ENCODE measurements at regions not wholly inside any gene's neighbourhood (a gene's known extent, or its start where the extent isn't known, plus 50 kb on each side); places are given as distances from the start of the nearest gene placed in this dataset.

DNA sequence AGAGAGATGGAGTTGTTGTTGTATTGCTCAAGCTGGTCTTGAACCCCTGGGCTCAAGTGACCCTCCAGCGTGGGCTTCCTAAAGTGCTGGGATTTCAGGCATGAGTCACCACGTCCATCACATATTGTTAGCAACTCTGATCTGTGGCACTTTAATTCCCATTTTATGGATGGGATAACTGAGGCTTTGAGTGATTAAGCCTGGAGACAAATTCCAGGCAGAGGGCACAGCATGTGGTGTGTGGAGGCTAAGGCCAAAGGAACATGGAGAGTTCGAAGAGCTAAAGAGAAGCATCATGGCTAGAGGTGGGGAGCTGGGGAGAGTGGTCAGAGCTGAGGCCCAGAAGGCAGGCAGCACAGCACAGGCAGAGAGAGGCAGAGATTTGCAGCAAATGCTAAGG, 458.4 kb downstream of the XPNPEP1 start (continued):
- TF ChIP-seq, protein P1, sequence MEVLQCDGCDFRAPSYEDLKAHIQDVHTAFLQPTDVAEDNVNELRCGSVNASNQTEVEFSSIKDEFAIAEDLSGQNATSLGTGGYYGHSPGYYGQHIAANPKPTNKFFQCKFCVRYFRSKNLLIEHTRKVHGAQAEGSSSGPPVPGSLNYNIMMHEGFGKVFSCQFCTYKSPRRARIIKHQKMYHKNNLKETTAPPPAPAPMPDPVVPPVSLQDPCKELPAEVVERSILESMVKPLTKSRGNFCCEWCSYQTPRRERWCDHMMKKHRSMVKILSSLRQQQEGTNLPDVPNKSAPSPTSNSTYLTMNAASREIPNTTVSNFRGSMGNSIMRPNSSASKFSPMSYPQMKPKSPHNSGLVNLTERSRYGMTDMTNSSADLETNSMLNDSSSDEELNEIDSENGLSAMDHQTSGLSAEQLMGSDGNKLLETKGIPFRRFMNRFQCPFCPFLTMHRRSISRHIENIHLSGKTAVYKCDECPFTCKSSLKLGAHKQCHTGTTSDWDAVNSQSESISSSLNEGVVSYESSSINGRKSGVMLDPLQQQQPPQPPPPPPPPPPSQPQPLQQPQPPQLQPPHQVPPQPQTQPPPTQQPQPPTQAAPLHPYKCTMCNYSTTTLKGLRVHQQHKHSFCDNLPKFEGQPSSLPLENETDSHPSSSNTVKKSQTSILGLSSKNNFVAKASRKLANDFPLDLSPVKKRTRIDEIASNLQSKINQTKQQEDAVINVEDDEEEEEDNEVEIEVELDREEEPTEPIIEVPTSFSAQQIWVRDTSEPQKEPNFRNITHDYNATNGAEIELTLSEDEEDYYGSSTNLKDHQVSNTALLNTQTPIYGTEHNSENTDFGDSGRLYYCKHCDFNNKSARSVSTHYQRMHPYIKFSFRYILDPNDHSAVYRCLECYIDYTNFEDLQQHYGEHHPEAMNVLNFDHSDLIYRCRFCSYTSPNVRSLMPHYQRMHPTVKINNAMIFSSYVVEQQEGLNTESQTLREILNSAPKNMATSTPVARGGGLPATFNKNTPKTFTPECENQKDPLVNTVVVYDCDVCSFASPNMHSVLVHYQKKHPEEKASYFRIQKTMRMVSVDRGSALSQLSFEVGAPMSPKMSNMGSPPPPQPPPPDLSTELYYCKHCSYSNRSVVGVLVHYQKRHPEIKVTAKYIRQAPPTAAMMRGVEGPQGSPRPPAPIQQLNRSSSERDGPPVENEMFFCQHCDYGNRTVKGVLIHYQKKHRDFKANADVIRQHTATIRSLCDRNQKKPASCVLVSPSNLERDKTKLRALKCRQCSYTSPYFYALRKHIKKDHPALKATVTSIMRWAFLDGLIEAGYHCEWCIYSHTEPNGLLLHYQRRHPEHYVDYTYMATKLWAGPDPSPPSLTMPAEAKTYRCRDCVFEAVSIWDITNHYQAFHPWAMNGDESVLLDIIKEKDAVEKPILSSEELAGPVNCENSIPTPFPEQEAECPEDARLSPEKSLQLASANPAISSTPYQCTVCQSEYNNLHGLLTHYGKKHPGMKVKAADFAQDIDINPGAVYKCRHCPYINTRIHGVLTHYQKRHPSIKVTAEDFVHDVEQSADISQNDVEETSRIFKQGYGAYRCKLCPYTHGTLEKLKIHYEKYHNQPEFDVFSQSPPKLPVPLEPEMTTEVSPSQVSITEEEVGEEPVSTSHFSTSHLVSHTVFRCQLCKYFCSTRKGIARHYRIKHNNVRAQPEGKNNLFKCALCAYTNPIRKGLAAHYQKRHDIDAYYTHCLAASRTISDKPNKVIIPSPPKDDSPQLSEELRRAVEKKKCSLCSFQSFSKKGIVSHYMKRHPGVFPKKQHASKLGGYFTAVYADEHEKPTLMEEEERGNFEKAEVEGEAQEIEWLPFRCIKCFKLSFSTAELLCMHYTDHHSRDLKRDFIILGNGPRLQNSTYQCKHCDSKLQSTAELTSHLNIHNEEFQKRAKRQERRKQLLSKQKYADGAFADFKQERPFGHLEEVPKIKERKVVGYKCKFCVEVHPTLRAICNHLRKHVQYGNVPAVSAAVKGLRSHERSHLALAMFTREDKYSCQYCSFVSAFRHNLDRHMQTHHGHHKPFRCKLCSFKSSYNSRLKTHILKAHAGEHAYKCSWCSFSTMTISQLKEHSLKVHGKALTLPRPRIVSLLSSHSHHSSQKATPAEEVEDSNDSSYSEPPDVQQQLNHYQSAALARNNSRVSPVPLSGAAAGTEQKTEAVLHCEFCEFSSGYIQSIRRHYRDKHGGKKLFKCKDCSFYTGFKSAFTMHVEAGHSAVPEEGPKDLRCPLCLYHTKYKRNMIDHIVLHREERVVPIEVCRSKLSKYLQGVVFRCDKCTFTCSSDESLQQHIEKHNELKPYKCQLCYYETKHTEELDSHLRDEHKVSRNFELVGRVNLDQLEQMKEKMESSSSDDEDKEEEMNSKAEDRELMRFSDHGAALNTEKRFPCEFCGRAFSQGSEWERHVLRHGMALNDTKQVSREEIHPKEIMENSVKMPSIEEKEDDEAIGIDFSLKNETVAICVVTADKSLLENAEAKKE (CRISPR knock-in tag; IDR thresholded peaks at IDR 0.05) = no peak
- TF ChIP-seq NANOG (IDR thresholded peaks at IDR 0.05; ENCODE audit: borderline replicate concordance) (no peak), ZNF114 (CRISPR knock-in tag; IDR thresholded peaks at IDR 0.05) (no peak), POLR2AphosphoS5 (IDR thresholded peaks at IDR 0.05; ENCODE audit: low read depth) (no peak), EZH2phosphoT487 (IDR thresholded peaks at IDR 0.05; ENCODE audit: unreplicated experiment) (no peak), EZH2 (IDR thresholded peaks at IDR 0.05; ENCODE audit: low read depth, unreplicated experiment) (no peak)

DNA sequence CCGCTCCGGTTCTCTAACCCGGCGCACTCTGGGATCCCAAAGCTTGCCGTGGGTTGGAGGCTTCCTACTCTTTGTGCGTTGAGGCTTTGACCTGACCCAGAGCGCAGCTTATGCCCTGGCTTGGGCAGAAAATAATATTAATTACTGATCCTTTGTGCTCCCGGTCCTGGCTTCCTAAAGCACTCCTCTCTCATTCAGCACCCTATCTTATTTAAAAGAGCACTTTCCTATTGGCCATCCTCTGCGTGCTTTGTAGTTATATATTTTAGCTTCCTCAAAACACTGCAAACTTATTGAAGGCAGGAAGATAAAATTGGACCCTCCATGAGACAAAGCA, 466.0 kb downstream of the XPNPEP1 start:
- Histone ChIP-seq H3K36me3 (ENCODE audit: insufficient read depth) (no peaks in the 10 kb centered on the region), H3K4me2 (peak overlapping the region; percentile 92), H3K79me2 (replicated peaks; ENCODE audit: insufficient read depth) (no peaks in the 10 kb centered on the region), H3K4me3 (peak overlapping the region; percentile 82), H3K27me3 (ENCODE audit: insufficient read depth) (peaks cover 48% of the 10 kb centered on the region), H3K27ac (ENCODE audit: low read depth) (no peak overlapping the region), H3F3A (replicated peaks; ENCODE audit: low read depth) (no peaks in the 10 kb centered on the region), H2AFZ (peak overlapping the region; percentile 97), H4K20me1 (replicated peaks; ENCODE audit: insufficient read depth) (0 out of 2 replicates have a peak, but pooled peaks cover 3% of the 10 kb centered on the region), H3K9me2 (ENCODE audit: insufficient read depth) (no peaks in the 10 kb centered on the region), H3K4me1 (ENCODE audit: insufficient read depth) (peaks cover 16% of the 10 kb centered on the region)
- H3K36me3 Mint-ChIP-seq (ENCODE audit: low read depth) = no peaks in the 10 kb centered on the region
- DNase-seq (ENCODE audit: low spot score) = peak; percentile 66
- peaks cover 5% of the 10 kb centered on the region for H3K4me1 Mint-ChIP-seq
- H3K9me3 Mint-ChIP-seq = no peaks in the 10 kb centered on the region; the same call in 2 of the 3 replicates
- peak; percentile 76; the same call in 2 of the 3 replicates for ATAC-seq
- peak overlapping the region; percentile 73 for H3K4me3 Mint-ChIP-seq
- no peak overlapping the region for H3K27ac Mint-ChIP-seq
- TF ChIP-seq EZH2 (IDR thresholded peaks at IDR 0.05; ENCODE audit: low read depth, unreplicated experiment) (peak; percentile 17), ZNF331 (CRISPR knock-in tag; IDR thresholded peaks at IDR 0.05; ENCODE audit: low read depth) (no peak)
- peaks cover 31% of the 10 kb centered on the region for H3K27me3 Mint-ChIP-seq (ENCODE audit: insufficient read depth, low read depth, poor library complexity)

All from GM23338 (cell line).